ENCODE measurements at regions not wholly inside any gene's neighbourhood (a gene's known extent, or its start where the extent isn't known, plus 50 kb on each side); places are given as distances from the start of the nearest gene placed in this dataset.

- no peak for DNase-seq (ENCODE audit: low read depth)
- in situ Hi-C loops (cut with HindIII; ENCODE audit: low pct_unique_long_range_greater_than_20kb, low sequenced_read_pairs), result no loop called here
Observed at GRCh38 chr3:177665122-177665808, 468.0 kb upstream of the TBL1XR1 start.

- in situ Hi-C loops (cut with HindIII; ENCODE audit: low pct_unique_long_range_greater_than_20kb, low sequenced_read_pairs), result no loop called here
- no peak for DNase-seq (ENCODE audit: low read depth)
Observed at GRCh38 chr3:177672252-177672911, 475.1 kb upstream of the TBL1XR1 start.

GRCh38 chr3:177673112-177673914, 476.0 kb upstream of the TBL1XR1 start:
- in situ Hi-C loops (cut with HindIII; ENCODE audit: low pct_unique_long_range_greater_than_20kb, low sequenced_read_pairs), result no loop called here
- DNase-seq (ENCODE audit: low read depth), result peak; percentile 58

- in situ Hi-C loops (cut with HindIII; ENCODE audit: low pct_unique_long_range_greater_than_20kb, low sequenced_read_pairs), result no loop called here
- no peak for DNase-seq (ENCODE audit: low read depth)
Observed at GRCh38 chr3:177674186-177674585, 476.9 kb upstream of the TBL1XR1 start.

- no peak for DNase-seq (ENCODE audit: low read depth)
- in situ Hi-C loops (cut with HindIII; ENCODE audit: low pct_unique_long_range_greater_than_20kb, low sequenced_read_pairs), result no loop called here
Observed at GRCh38 chr3:177676148-177676547, 478.9 kb upstream of the TBL1XR1 start.

GRCh38 chr3:177676947-177677587, 479.8 kb upstream of the TBL1XR1 start:
- in situ Hi-C loops (cut with HindIII; ENCODE audit: low pct_unique_long_range_greater_than_20kb, low sequenced_read_pairs), result no loop called here

GRCh38 chr3:177679568-177680471, 482.5 kb upstream of the TBL1XR1 start:
- DNase-seq (ENCODE audit: low read depth), result no peak
- in situ Hi-C loops (cut with HindIII; ENCODE audit: low pct_unique_long_range_greater_than_20kb, low sequenced_read_pairs), result no loop called here

More at GRCh38 chr3:177676947-177677587, 479.8 kb upstream of the TBL1XR1 start:
- peak; percentile 57 for DNase-seq (ENCODE audit: low read depth)

- DNase-seq (ENCODE audit: low read depth), result no peak
- in situ Hi-C loops (cut with HindIII; ENCODE audit: low pct_unique_long_range_greater_than_20kb, low sequenced_read_pairs), result no loop called here
Observed at GRCh38 chr3:177680472-177680821, 483.2 kb upstream of the TBL1XR1 start.

GRCh38 chr3:177681156-177681555, 483.9 kb upstream of the TBL1XR1 start:
- in situ Hi-C loops (cut with HindIII; ENCODE audit: low pct_unique_long_range_greater_than_20kb, low sequenced_read_pairs), result no loop called here
- DNase-seq (ENCODE audit: low read depth), result no peak

- DNase-seq (ENCODE audit: low read depth), result no peak
- in situ Hi-C loops (cut with HindIII; ENCODE audit: low pct_unique_long_range_greater_than_20kb, low sequenced_read_pairs), result no loop called here
Observed at GRCh38 chr3:177681852-177682251, 484.6 kb upstream of the TBL1XR1 start.

- in situ Hi-C loops (cut with HindIII; ENCODE audit: low pct_unique_long_range_greater_than_20kb, low sequenced_read_pairs), result no loop called here
- DNase-seq (ENCODE audit: low read depth), result no peak
Observed at GRCh38 chr3:177683586-177683985, 486.3 kb upstream of the TBL1XR1 start.

GRCh38 chr3:177686671-177687070, 489.4 kb upstream of the TBL1XR1 start:
- in situ Hi-C loops (cut with HindIII; ENCODE audit: low pct_unique_long_range_greater_than_20kb, low sequenced_read_pairs), result no loop called here
- DNase-seq (ENCODE audit: low read depth), result no peak

GRCh38 chr3:177687291-177687690, 490.0 kb upstream of the TBL1XR1 start:
- in situ Hi-C loops (cut with HindIII; ENCODE audit: low pct_unique_long_range_greater_than_20kb, low sequenced_read_pairs), result no loop called here
- no peak for DNase-seq (ENCODE audit: low read depth)

GRCh38 chr3:177688152-177688551, 490.9 kb upstream of the TBL1XR1 start:
- in situ Hi-C loops (cut with HindIII; ENCODE audit: low pct_unique_long_range_greater_than_20kb, low sequenced_read_pairs), result no loop called here
- no peak for DNase-seq (ENCODE audit: low read depth)

GRCh38 chr3:177689077-177689476, 491.8 kb upstream of the TBL1XR1 start:
- DNase-seq (ENCODE audit: low read depth), result no peak
- in situ Hi-C loops (cut with HindIII; ENCODE audit: low pct_unique_long_range_greater_than_20kb, low sequenced_read_pairs), result no loop called here

GRCh38 chr3:177689869-177690268, 492.6 kb upstream of the TBL1XR1 start:
- in situ Hi-C loops (cut with HindIII; ENCODE audit: low pct_unique_long_range_greater_than_20kb, low sequenced_read_pairs), result no loop called here
- no peak for DNase-seq (ENCODE audit: low read depth)

GRCh38 chr3:177690306-177690705, 493.0 kb upstream of the TBL1XR1 start:
- in situ Hi-C loops (cut with HindIII; ENCODE audit: low pct_unique_long_range_greater_than_20kb, low sequenced_read_pairs), result no loop called here

More at GRCh38 chr3:177690306-177690705, 493.0 kb upstream of the TBL1XR1 start:
- no peak for DNase-seq (ENCODE audit: low read depth)

All from Caki2 (cell line).